ENCODE measurements at regions not wholly inside any gene's neighbourhood (a gene's known extent, or its start where the extent isn't known, plus 50 kb on each side); places are given as distances from the start of the nearest gene placed in this dataset.
A peak's percentile ranks its signal among the peaks of the same experiment; 100 is the strongest.

DNA sequence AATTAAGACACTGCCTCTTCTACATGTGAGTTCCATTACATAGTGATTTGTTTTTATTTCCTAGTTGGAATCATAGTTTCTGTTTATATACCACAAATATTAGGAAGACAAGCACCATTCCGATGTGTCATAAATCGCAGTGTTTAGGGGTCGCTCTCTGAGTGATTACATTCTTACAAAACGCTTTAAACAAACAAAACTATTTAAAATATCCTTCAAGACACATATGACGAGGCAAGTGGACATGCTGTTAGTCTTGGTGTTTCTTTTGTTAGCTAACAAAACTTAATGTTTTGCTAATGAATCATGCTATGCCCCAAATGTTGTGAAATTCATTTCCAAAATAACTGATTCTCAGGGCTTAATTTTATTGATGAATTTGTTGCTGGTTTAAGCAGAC, 1219.3 kb upstream of the PRKX start:
- no peak overlapping the region for H3K4me3 ChIP-seq
- H3K4me1 ChIP-seq = peaks cover 0 to 21% (median 0%) of the 10 kb centered on the region in 9 donors
- no peak overlapping the region for H3K27ac ChIP-seq
- no peaks in the 10 kb centered on the region for H3K36me3 ChIP-seq
- intact Hi-C loops (cut with DNase I) = loop anchor here in 1 of 10 donors (5.0 kb wide), 1 partner anchor 455 kb away; no protein-coding TSS in a partner anchor
- ATAC-seq = no peak
- 69 to 83% methylated on average over 5 of the region's 5 CpGs for WGBS, 2 donors
- TF ChIP-seq, protein P1, sequence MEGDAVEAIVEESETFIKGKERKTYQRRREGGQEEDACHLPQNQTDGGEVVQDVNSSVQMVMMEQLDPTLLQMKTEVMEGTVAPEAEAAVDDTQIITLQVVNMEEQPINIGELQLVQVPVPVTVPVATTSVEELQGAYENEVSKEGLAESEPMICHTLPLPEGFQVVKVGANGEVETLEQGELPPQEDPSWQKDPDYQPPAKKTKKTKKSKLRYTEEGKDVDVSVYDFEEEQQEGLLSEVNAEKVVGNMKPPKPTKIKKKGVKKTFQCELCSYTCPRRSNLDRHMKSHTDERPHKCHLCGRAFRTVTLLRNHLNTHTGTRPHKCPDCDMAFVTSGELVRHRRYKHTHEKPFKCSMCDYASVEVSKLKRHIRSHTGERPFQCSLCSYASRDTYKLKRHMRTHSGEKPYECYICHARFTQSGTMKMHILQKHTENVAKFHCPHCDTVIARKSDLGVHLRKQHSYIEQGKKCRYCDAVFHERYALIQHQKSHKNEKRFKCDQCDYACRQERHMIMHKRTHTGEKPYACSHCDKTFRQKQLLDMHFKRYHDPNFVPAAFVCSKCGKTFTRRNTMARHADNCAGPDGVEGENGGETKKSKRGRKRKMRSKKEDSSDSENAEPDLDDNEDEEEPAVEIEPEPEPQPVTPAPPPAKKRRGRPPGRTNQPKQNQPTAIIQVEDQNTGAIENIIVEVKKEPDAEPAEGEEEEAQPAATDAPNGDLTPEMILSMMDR (IDR thresholded peaks at IDR 0.05) = no peak
- no peak for DNase-seq
- H3K9me3 ChIP-seq = no peaks in the 10 kb centered on the region
- H3K27me3 ChIP-seq = no peaks in the 10 kb centered on the region

DNA sequence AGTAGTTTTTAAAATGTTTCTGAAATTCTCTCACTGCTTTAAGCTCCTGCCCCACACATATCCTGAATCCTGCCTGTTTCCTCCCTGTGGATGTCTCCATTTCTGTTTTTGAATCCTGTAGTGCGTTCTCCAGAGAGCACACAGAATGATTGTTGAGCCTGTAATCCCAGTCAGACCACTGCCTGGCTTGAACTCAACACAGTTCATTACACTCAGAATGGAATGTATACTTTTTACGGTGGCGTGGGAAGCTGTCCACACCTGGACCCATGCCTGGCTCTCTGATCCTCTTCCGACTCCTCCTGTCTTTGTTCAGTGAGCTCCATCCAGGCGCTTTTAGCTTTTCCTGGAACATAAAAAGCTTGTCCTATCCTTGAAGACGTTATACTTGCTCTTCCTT, 1217.0 kb upstream of the PRKX start:
- H3K36me3 ChIP-seq = no peaks in the 10 kb centered on the region
- no peaks in the 10 kb centered on the region for H3K9me3 ChIP-seq
- H3K27me3 ChIP-seq = no peaks in the 10 kb centered on the region
- TF ChIP-seq, protein P1 (IDR thresholded peaks at IDR 0.05) = no peak
- 53 to 63% methylated on average over 6 of the region's 6 CpGs for WGBS, 2 donors
- intact Hi-C loops (cut with DNase I) = loop anchor here in 1 of 10 donors (5.0 kb wide), 1 partner anchor 457 kb away; no protein-coding TSS in a partner anchor
- H3K4me1 ChIP-seq = peaks cover 0 to 5% (median 0%) of the 10 kb centered on the region in 9 donors
- ATAC-seq (no peak), DNase-seq (no peak)
- no peak overlapping the region for H3K27ac ChIP-seq
- H3K4me3 ChIP-seq = no peak overlapping the region

DNA sequence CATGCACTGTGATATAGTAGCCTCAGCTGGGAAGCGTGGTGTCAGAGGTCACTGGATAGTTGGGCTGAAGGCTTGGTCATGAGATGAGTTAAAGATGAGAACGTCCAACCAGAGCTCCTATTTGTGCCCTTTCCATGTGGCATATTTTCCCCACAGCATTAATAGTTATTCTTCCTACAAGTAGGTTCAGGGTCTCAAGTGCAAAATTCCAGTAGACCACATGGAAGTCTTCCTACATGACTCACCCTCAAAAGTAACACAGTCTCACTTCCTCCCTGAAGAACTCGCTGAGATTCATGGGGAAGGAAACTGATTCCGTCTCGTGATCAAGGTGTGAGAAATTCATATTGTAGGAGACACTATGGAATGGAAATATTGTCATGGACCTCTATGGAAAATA, 1212.5 kb upstream of the PRKX start:
- intact Hi-C loops (cut with DNase I) = no loop called here
- Histone ChIP-seq H3K4me3 (no peak overlapping the region), H3K27ac (no peak overlapping the region), H3K27me3 (no peaks in the 10 kb centered on the region), H3K9me3 (peaks cover 0 to 3% (median 0%) of the 10 kb centered on the region in 11 donors), H3K4me1 (no peaks in the 10 kb centered on the region), H3K36me3 (no peaks in the 10 kb centered on the region)
- WGBS, 2 donors = 74 to 77% methylated on average over 5 of the region's 5 CpGs
- TF ChIP-seq, protein P1 (IDR thresholded peaks at IDR 0.05) = no peak
- DNase-seq = no peak
- no peak for ATAC-seq

DNA sequence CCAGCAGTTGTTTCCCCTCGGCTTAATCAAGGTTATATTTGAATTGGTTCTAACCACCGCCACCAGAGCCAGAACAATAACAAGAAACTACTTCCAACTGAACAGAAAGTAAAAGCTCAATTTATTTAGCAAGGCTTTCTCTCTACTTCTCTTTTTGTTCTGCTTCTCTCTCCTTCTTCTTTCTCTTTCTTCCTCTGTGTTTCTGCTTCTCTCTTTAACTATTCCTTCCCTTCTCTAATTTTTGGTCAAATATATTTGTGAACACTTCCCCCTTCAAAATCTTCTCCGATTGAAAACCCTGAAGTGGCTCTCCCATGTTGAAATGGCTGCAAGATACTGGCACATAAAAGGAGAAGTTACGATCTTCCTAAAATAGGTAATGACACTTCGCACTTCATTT, 1195.9 kb upstream of the PRKX start:
- Histone ChIP-seq H3K27ac (peak overlapping the region in 1 of 10 donors; percentile 77), H3K4me3 (peak overlapping the region in 1 of 10 donors; percentile 9), H3K27me3 (no peaks in the 10 kb centered on the region), H3K4me1 (peaks cover 0 to 3% (median 0%) of the 10 kb centered on the region in 9 donors), H3K36me3 (no peaks in the 10 kb centered on the region), H3K9me3 (peaks cover 0 to 18% (median 0%) of the 10 kb centered on the region in 11 donors)
- WGBS, 2 donors = 67 to 77% methylated on average over 5 of the region's 5 CpGs
- intact Hi-C loops (cut with DNase I) = no loop called here
- TF ChIP-seq, protein P1 (IDR thresholded peaks at IDR 0.05) = no peak
- no peak for ATAC-seq
- DNase-seq = no peak
